HEK293 (cell line): ENCODE measurements at regions not wholly inside any gene's neighbourhood (a gene's known extent, or its start where the extent isn't known, plus 50 kb on each side); places are given as distances from the start of the nearest gene placed in this dataset.
A peak's percentile ranks its signal among the peaks of the same experiment; 100 is the strongest.

Experiments used
- CTCF ChIA-PET: fragments of 350-600 bp; formaldehyde crosslinking; extraction: SDS; loops from one replicate; lab custom pipeline; 2021; ENCODE audit warnings: antibody characterized with exemption; lab: Yijun Ruan, JAX
- POLR2A ChIA-PET: fragments of 300-600 bp; formaldehyde crosslinking; extraction: SDS; loops from one replicate; lab custom pipeline; 2020; ENCODE audit warnings: antibody characterized with exemption, inconsistent platforms; lab: Yijun Ruan, JAX
- H3K27ac ChIP-seq: fragments of 200-500 bp; sonication (Bioruptor generic); 2 replicates; pipeline ENCODE4 v1.5.1; 2014; ENCODE audit warnings: low read depth, low read length, control low read depth, inconsistent platforms; ENCODE audit errors: extremely low read depth
- H3K36me3 ChIP-seq, 2 experiments: fragments of 200-500 bp in 1 of 2; sonication (Bioruptor generic) in 1 of 2; 1 replicate in 1 of 2; 2 replicates in 1 of 2; pipeline ENCODE4 v1.5.1; 2014 to 2017; ENCODE audit warnings: inconsistent platforms in 2 of 2, low read length in 2 of 2; ENCODE audit not compliant: control insufficient read depth in 2 of 2, insufficient read depth in 1 of 2
- H3K4me1 ChIP-seq: fragments of 200-500 bp; sonication (Bioruptor generic); 2 replicates; pipeline ENCODE4 v1.5.1; 2014; ENCODE audit warnings: mild to moderate bottlenecking, low read length, inconsistent platforms; ENCODE audit not compliant: control insufficient read depth, insufficient read depth
- H3K4me3 ChIP-seq: 2 replicates; pipeline ENCODE4 v1.5.1; 2011; ENCODE audit warnings: low read depth, mild to moderate bottlenecking, control low read depth, low read length, moderate library complexity
- H3K9me3 ChIP-seq: fragments of 200-500 bp; sonication (Bioruptor generic); 2 replicates; pipeline ENCODE4 v1.5.1; 2014; ENCODE audit warnings: low read depth, low read length, inconsistent platforms; ENCODE audit not compliant: control insufficient read depth, insufficient read depth
- BCL11A ChIP-seq: fragments of 450-650 bp; formaldehyde crosslinking; IDR thresholded peaks from 2 replicates; pipeline ENCODE4 v1.5.1; 2016; ENCODE audit warnings: low read depth, missing biosample characterization, missing genetic modification characterization
- FEZF1 ChIP-seq: fragments of 450-650 bp; formaldehyde crosslinking; IDR thresholded peaks from 2 replicates; pipeline ENCODE4 v1.5.1; 2016; ENCODE audit warnings: missing biosample characterization, missing genetic modification characterization
- HOXA7 ChIP-seq: sonication (generic); formaldehyde crosslinking; IDR thresholded peaks from 2 replicates; pipeline ENCODE4 v1.8.1; 2022; ENCODE audit warnings: missing genetic modification reagents, borderline replicate concordance
- KLF16 ChIP-seq: fragments of 450-650 bp; formaldehyde crosslinking; IDR thresholded peaks from 2 replicates; pipeline ENCODE4 v1.5.1; 2017; ENCODE audit warnings: missing biosample characterization, missing genetic modification characterization
- KLF17 ChIP-seq: fragments of 450-650 bp; formaldehyde crosslinking; IDR thresholded peaks from 2 replicates; pipeline ENCODE4 v1.5.1; 2016; ENCODE audit warnings: missing biosample characterization, missing genetic modification characterization
- PRDM6 ChIP-seq: fragments of 450-650 bp; formaldehyde crosslinking; IDR thresholded peaks from 2 replicates; pipeline ENCODE4 v1.5.1; 2017; ENCODE audit warnings: missing biosample characterization, missing genetic modification characterization
- REST ChIP-seq: fragments of 450-650 bp; formaldehyde crosslinking; IDR thresholded peaks from 2 replicates; pipeline ENCODE4 v1.5.1; 2016; ENCODE audit warnings: missing biosample characterization, missing genetic modification characterization
- WT1 ChIP-seq: fragments of 450-650 bp; formaldehyde crosslinking; IDR thresholded peaks from 2 replicates; pipeline ENCODE4 v1.5.1; 2016; ENCODE audit warnings: missing biosample characterization, missing genetic modification characterization
- ZFP37 ChIP-seq: fragments of 450-650 bp; formaldehyde crosslinking; IDR thresholded peaks from 2 replicates; pipeline ENCODE4 v1.5.1; 2016; ENCODE audit warnings: missing biosample characterization, missing genetic modification characterization
- ZIC2 ChIP-seq: fragments of 450-650 bp; formaldehyde crosslinking; IDR thresholded peaks from 2 replicates; pipeline ENCODE4 v1.5.1; 2016; ENCODE audit warnings: missing biosample characterization, missing genetic modification characterization
- ZNF16 ChIP-seq: fragments of 450-650 bp; formaldehyde crosslinking; IDR thresholded peaks from 2 replicates; pipeline ENCODE4 v1.5.1; 2016; ENCODE audit warnings: low read depth, missing biosample characterization, missing genetic modification characterization
- ZNF18 ChIP-seq: fragments of 450-650 bp; formaldehyde crosslinking; IDR thresholded peaks from 2 replicates; pipeline ENCODE4 v1.5.1; 2016; ENCODE audit warnings: missing biosample characterization, missing genetic modification characterization
- ZNF184 ChIP-seq: fragments of 450-650 bp; IDR thresholded peaks from 2 replicates; pipeline ENCODE4 v1.5.1; 2018; ENCODE audit warnings: missing biosample characterization, mild to moderate bottlenecking, missing genetic modification characterization
- ZNF350 ChIP-seq: fragments of 450-650 bp; formaldehyde crosslinking; IDR thresholded peaks from 2 replicates; pipeline ENCODE4 v1.5.0; 2017; ENCODE audit warnings: missing biosample characterization, mild to moderate bottlenecking, missing genetic modification characterization
- ZNF37A ChIP-seq: fragments of 450-650 bp; IDR thresholded peaks from 2 replicates; pipeline ENCODE4 v1.5.1; 2018; ENCODE audit warnings: missing biosample characterization, missing genetic modification characterization
- ZNF423 ChIP-seq: fragments of 450-650 bp; formaldehyde crosslinking; IDR thresholded peaks from 2 replicates; pipeline ENCODE4 v1.5.1; 2016; ENCODE audit warnings: missing biosample characterization, missing genetic modification characterization
- ZNF707 ChIP-seq: fragments of 450-650 bp; formaldehyde crosslinking; IDR thresholded peaks from 2 replicates; pipeline ENCODE4 v1.5.1; 2016; ENCODE audit warnings: missing biosample characterization, missing genetic modification characterization
- ZNF747 ChIP-seq: fragments of 450-650 bp; formaldehyde crosslinking; IDR thresholded peaks from 2 replicates; pipeline ENCODE4 v1.5.1; 2016; ENCODE audit warnings: missing biosample characterization, missing genetic modification characterization
- ZNF843 ChIP-seq: fragments of 450-650 bp; formaldehyde crosslinking; IDR thresholded peaks from 2 replicates; pipeline ENCODE4 v1.5.1; 2016; ENCODE audit warnings: missing biosample characterization, missing genetic modification characterization
- ZSCAN16 ChIP-seq: fragments of 450-650 bp; formaldehyde crosslinking; IDR thresholded peaks from 2 replicates; pipeline ENCODE4 v1.5.1; 2016; ENCODE audit warnings: missing biosample characterization, missing genetic modification characterization

GRCh38 chr7:25578991-25579777 lies 350.9 kb upstream of the NPVF start:
- no peaks in the 10 kb centered on the region for H3K9me3 ChIP-seq
- CTCF ChIA-PET, result interaction anchor here (0.7 to 2.2 kb wide), 6 partner anchors 10 to 275 kb away, joined by 3 to 11 read pairs (median 4); no protein-coding TSS in a partner anchor
- no peak for TF ChIP-seq ZNF423
- no peak for TF ChIP-seq KLF16 (tag by site-specific recombination)
- TF ChIP-seq ZIC2 (tag by site-specific recombination), result peak; percentile 52; the same call in 1 of the 2 replicates
- POLR2A ChIA-PET, result no interaction called here
- no peaks in the 10 kb centered on the region for H3K36me3 ChIP-seq
- H3K4me1 ChIP-seq, result no peaks in the 10 kb centered on the region
- H3K27ac ChIP-seq, result no peak overlapping the region
- no peak overlapping the region for H3K4me3 ChIP-seq

GRCh38 chr7:25579778-25580075 lies 351.4 kb upstream of the NPVF start:
- Histone ChIP-seq H3K36me3 (no peaks in the 10 kb centered on the region), H3K4me1 (no peaks in the 10 kb centered on the region), H3K9me3 (no peaks in the 10 kb centered on the region), H3K27ac (no peak overlapping the region), H3K4me3 (no peak overlapping the region)
- no peak for TF ChIP-seq ZNF350 (tag by site-specific recombination)
- TF ChIP-seq BCL11A (tag by site-specific recombination), result no peak
- TF ChIP-seq ZNF18 (tag by site-specific recombination), result 0 out of 2 replicates have a peak, but pooled peaks have one; percentile 50
- ChIA-PET POLR2A (no interaction called here), CTCF (interaction anchor here (0.7 to 2.2 kb wide), 6 partner anchors 11 to 275 kb away, joined by 3 to 11 read pairs (median 4); no protein-coding TSS in a partner anchor)

GRCh38 chr7:25580141-25580540 lies 351.9 kb upstream of the NPVF start:
- Histone ChIP-seq H3K4me3 (no peak overlapping the region), H3K9me3 (no peaks in the 10 kb centered on the region), H3K27ac (no peak overlapping the region), H3K36me3 (no peaks in the 10 kb centered on the region), H3K4me1 (no peaks in the 10 kb centered on the region)
- TF ChIP-seq PRDM6 (tag by site-specific recombination) (0 out of 2 replicates have a peak, but pooled peaks have one; percentile 9), ZNF843 (tag by site-specific recombination) (peak; percentile 36; the same call in 1 of the 2 replicates), ZFP37 (tag by site-specific recombination) (no peak), FEZF1 (tag by site-specific recombination) (peak; percentile 77)
- ChIA-PET CTCF (interaction anchor here (0.7 to 2.2 kb wide), 3 partner anchors 11 to 188 kb away, joined by 3 to 11 read pairs (median 6); no protein-coding TSS in a partner anchor), POLR2A (no interaction called here)

- Histone ChIP-seq H3K9me3 (no peaks in the 10 kb centered on the region), H3K27ac (no peak overlapping the region), H3K36me3 (no peaks in the 10 kb centered on the region), H3K4me1 (no peaks in the 10 kb centered on the region), H3K4me3 (no peak overlapping the region)
- ChIA-PET POLR2A (interaction anchor here (0.6 kb wide), 1 partner anchor 1585 kb away, joined by 3 read pairs; no protein-coding TSS in a partner anchor), CTCF (no interaction called here)
- TF ChIP-seq REST (no peak), KLF17 (tag by site-specific recombination) (no peak), ZNF184 (tag by site-specific recombination) (no peak), ZNF747 (tag by site-specific recombination) (no peak), ZSCAN16 (tag by site-specific recombination) (no peak), HOXA7 (no peak), ZNF37A (tag by site-specific recombination) (no peak), ZNF707 (tag by site-specific recombination) (no peak), ZNF16 (tag by site-specific recombination) (no peak), WT1 (tag by site-specific recombination) (no peak)
Measured at GRCh38 chr7:25583621-25584020, 355.3 kb upstream of the NPVF start.
